Central memory CD8-positive, alpha-beta T cell (primary cell): ENCODE measurements at regions not wholly inside any gene's neighbourhood (a gene's known extent, or its start where the extent isn't known, plus 50 kb on each side); places are given as distances from the start of the nearest gene placed in this dataset.
"Not testable (repeated sequence)": the region's sequence is repeated elsewhere in the genome, so short reads cannot be mapped to it uniquely, and the experiment has no call there.

Source experiments
- ATAC-seq: fragments of 150-1000 bp; cut with Tn5 transposase; replicated peaks from 2 replicates; pipeline ENCODE4 v1.10.0; 2022; ENCODE audit warnings: mild to moderate bottlenecking, moderate FRiP score, moderate number of reproducible peaks; ENCODE audit not compliant: poor library complexity, severe bottlenecking; ENCODE audit errors: extremely low read depth
- DNase-seq, 2 donors: peaks; one replicate each; pipeline ENCODE4 v3.0.0; 2021; ENCODE audit warnings: low spot score in 2 of 2
- H3K27ac Mint-ChIP-seq: one replicate; pipeline ENCODE4 v1.8.0; 2022; ENCODE audit warnings: low read depth, mild to moderate bottlenecking, moderate library complexity, mixed read lengths
- H3K27me3 Mint-ChIP-seq: one replicate; pipeline ENCODE4 v1.8.0; 2022; ENCODE audit warnings: mixed read lengths
- H3K36me3 Mint-ChIP-seq: one replicate; pipeline ENCODE4 v1.8.0; 2022; ENCODE audit warnings: mild to moderate bottlenecking, moderate library complexity, mixed read lengths; ENCODE audit not compliant: insufficient read depth
- H3K4me1 Mint-ChIP-seq: one replicate; pipeline ENCODE4 v1.8.0; 2022; ENCODE audit warnings: mixed read lengths
- H3K4me3 Mint-ChIP-seq: one replicate; pipeline ENCODE4 v1.8.0; 2022; ENCODE audit warnings: mild to moderate bottlenecking, moderate library complexity, mixed read lengths
- H3K9me3 Mint-ChIP-seq: one replicate; pipeline ENCODE4 v1.8.0; 2022; ENCODE audit warnings: mixed read lengths

DNA sequence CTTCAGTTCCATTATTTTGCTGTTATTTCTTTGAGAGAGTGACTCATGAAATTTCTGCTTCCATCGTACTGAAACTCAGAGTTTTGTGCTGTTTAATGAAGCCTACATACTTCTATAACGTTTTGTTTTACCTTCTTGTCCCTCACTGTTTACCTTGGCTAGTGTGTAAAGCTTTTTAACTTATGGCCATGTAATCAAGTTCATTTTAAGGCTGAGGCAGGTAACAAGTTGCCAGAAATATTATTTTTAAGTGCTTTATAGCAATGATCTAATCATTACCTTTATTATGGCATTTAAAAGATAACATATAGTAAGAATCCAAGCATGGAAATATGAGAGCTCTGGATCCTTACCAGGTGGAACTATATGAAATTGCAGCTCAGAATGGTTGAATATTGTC, 102.3 kb upstream of the FAT1 start:
- no peaks in the 10 kb centered on the region for H3K4me1 Mint-ChIP-seq
- H3K36me3 Mint-ChIP-seq: no peaks in the 10 kb centered on the region
- H3K4me3 Mint-ChIP-seq: no peak overlapping the region
- DNase-seq (no peak), ATAC-seq (no peak)
- H3K27ac Mint-ChIP-seq: no peak overlapping the region
- H3K9me3 Mint-ChIP-seq: peaks cover 13% of the 10 kb centered on the region
- no peaks in the 10 kb centered on the region for H3K27me3 Mint-ChIP-seq

DNA sequence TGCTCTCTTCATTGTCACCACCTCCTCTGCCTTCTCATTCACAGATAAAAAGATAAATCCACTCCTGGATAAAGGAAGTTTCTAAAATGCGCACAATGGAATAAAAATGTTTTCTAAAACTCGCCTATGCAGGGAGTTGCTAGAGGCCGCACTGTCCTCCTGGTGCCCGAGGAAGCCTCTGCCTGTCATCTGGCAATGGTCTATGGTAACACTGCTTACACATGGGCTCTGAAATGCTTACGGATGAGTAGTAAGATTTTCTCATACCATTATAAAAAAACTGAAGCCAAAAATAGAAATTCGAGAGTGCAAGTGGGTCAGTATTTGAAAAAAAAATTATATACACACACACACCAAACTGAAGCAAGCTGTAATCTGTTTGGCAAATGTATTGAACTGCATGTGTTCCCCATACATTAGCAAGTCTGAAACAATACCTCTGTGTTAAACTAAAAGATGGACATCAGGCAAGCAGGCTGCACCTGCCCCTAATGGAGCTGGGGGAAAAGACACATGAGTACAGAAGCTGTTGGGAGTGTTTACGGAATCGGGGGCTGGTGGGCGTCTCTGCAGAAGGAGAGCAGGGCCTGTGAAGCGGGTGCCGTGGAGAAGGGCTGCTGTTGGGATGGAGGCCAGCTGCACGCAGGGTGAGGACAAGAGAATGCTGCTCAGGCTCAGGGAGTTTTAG, 103.3 kb upstream of the FAT1 start:
- Mint-ChIP-seq H3K9me3 (peaks cover 13% of the 10 kb centered on the region), H3K27me3 (no peaks in the 10 kb centered on the region), H3K4me3 (no peak overlapping the region), H3K27ac (no peak overlapping the region), H3K36me3 (no peaks in the 10 kb centered on the region), H3K4me1 (no peaks in the 10 kb centered on the region)
- ATAC-seq (no peak), DNase-seq (no peak)

DNA sequence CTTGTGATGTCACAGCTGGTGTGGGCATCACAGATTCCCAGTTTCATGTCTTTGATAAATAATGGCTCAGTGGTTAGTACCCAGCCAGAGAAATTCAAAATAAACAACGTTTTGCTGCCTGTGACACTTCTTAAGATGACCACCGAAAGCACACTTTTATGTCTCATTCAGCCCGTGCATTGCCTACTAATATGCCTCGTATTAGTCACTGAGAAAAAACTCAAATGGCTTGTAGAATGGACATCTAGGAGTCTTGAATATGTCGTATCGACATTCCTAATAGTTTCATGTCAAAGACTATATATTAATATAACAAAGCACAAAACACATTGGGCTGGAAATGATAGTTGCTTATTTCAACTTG, 103.9 kb upstream of the FAT1 start:
- peaks cover 13% of the 10 kb centered on the region for H3K9me3 Mint-ChIP-seq
- DNase-seq: no peak
- no peak overlapping the region for H3K27ac Mint-ChIP-seq
- H3K4me1 Mint-ChIP-seq: no peaks in the 10 kb centered on the region
- no peaks in the 10 kb centered on the region for H3K36me3 Mint-ChIP-seq
- ATAC-seq: no peak
- H3K4me3 Mint-ChIP-seq: no peak overlapping the region
- no peaks in the 10 kb centered on the region for H3K27me3 Mint-ChIP-seq

DNA sequence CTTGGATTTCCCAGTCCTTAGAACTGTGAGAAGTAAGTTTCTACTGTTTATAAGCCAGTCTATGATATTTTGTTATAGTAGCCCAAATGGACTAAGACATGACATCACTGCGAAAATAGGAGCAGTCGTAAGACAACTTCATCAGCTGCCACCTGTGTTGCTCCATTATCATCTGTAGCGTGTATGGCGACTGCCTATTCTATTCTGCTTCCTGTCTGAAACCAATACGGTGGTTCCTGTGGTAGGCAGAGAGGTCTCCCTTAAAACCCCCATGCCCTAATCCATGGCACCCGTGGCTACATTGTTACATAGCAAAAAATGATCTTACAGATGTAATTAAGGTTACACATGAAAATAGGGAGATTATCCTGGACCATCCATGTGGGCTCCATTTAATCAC, 105.4 kb upstream of the FAT1 start:
- H3K27ac Mint-ChIP-seq: no peak overlapping the region
- H3K36me3 Mint-ChIP-seq: no peaks in the 10 kb centered on the region
- ATAC-seq: no peak
- DNase-seq: no peak
- H3K4me3 Mint-ChIP-seq: no peak overlapping the region
- H3K4me1 Mint-ChIP-seq: no peaks in the 10 kb centered on the region
- H3K9me3 Mint-ChIP-seq: peaks cover 18% of the 10 kb centered on the region
- H3K27me3 Mint-ChIP-seq: no peaks in the 10 kb centered on the region

DNA sequence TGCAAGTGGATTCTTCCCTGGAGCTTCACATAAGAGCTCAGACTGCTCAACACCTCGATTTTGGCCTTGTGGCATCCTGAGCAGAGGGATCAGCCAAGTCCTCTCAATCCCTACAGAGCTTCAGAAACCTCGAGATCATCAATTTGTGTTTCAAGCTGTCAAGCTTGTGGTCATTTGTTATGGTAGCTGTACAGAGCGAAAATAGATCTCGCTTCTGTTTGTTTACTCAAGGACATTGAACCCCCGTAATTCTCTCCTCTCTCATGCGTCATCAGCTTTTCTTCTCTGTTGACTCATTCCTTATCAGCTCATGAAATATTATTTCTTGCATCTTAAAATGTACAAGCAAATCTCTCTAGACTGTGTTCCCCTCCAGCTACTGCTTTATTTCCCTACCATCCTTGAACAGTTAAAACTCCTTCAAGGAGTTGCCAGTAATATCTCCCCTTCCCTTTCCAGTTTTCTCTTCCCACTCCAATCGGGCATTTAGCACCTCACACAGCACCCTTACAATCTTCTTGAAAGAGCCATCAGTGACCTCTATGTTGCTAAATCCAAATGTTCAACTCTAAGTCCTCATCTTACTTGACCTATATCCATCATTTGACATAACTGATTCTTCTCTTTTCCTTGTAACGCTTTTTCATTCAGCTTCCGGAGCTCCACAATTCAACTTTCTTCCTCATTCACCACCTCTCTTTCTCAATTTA, 106.2 kb upstream of the FAT1 start:
- no peak for DNase-seq
- Mint-ChIP-seq H3K4me1 (no peaks in the 10 kb centered on the region), H3K27ac (no peak overlapping the region), H3K9me3 (peaks cover 18% of the 10 kb centered on the region), H3K27me3 (no peaks in the 10 kb centered on the region), H3K4me3 (no peak overlapping the region), H3K36me3 (no peaks in the 10 kb centered on the region)
- no peak for ATAC-seq

DNA sequence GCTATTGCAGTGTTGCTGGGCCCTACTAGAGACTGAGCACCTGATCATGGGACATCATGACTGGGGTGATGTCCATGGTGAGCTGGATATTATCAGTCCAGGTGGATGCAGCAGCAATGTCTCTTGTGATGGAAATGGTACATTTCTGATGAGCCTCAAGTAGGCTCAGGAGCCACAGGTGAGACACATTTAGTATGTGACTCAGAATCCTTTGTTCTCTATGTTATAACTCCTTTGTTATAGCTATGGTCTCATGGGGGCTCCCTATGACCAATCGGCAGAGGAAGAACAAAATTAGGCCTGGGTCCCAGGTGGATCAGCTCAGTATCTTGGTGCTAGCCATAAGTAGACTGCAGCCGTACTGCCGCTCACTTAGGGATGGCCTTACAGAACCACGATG, 107.9 kb upstream of the FAT1 start:
- no peaks in the 10 kb centered on the region for H3K27me3 Mint-ChIP-seq
- H3K27ac Mint-ChIP-seq: no peak overlapping the region
- DNase-seq (no peak), ATAC-seq (no peak)
- peaks cover 18% of the 10 kb centered on the region for H3K9me3 Mint-ChIP-seq
- H3K4me1 Mint-ChIP-seq: no peaks in the 10 kb centered on the region
- no peak overlapping the region for H3K4me3 Mint-ChIP-seq
- H3K36me3 Mint-ChIP-seq: no peaks in the 10 kb centered on the region

DNA sequence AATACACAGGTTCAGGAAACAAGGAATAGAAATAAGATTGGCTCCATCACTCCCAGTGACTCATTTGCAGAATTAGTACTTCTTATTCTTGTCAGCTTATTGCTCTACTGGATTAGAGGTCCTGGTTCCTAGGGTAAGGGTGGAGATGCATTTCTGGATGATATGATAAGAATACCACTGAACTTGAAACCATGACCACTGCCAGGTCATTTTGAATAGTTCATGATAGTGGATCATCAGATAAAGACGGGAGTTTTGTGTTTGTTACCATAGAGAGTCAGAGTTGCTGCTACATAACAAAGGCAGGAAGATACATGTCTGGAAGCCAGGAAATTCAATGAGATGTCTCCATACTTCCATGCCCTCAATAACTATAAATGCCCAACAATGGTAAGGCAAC, 109.2 kb upstream of the FAT1 start:
- Mint-ChIP-seq H3K27ac (no peak overlapping the region), H3K4me1 (no peaks in the 10 kb centered on the region), H3K27me3 (no peaks in the 10 kb centered on the region), H3K9me3 (peaks cover 13% of the 10 kb centered on the region), H3K36me3 (no peaks in the 10 kb centered on the region), H3K4me3 (no peak overlapping the region)
- ATAC-seq (no peak), DNase-seq (no peak)

DNA sequence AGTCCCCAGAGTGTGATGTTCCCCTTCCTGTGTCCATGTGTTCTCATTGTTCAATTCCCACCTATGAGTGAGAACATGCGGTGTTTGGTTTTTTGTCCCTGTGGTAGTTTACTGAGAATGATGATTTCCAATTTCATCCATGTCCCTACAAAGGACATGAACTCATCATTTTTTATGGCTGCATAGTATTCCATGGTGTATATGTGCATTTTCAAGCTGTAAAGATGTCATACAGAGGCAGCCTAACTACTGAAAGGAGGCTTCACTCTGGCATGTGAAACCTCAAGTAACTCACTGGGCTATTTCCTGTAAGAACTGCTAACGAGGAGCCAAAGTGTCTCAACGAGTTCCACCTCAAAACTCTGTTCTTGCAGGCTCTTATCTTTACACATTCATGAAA, 113.8 kb upstream of the FAT1 start:
- not testable (repeated sequence) for DNase-seq, H3K4me3 Mint-ChIP-seq, H3K4me1 Mint-ChIP-seq, H3K27ac Mint-ChIP-seq, H3K36me3 Mint-ChIP-seq, H3K27me3 Mint-ChIP-seq, ATAC-seq
- peaks cover 11% of the 10 kb centered on the region for H3K9me3 Mint-ChIP-seq

DNA sequence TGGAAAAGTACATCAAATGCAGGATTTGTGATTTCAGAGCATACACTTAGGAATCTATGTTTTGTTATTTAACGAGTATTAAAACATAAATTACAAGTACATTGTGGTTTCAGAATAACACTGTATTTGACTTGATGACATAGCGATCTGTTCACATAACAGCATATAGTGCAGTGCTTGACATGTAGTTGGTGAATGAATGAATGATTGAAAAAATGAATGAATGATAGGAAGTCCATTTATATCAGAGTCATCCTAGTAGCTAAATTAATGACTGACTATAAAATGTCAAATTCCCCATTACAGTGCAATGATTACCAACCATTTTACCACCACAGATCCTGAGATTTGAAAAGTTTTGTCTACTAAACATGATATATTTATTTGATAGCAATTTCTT, 114.6 kb upstream of the FAT1 start:
- no peak overlapping the region for H3K27ac Mint-ChIP-seq
- H3K27me3 Mint-ChIP-seq: no peaks in the 10 kb centered on the region
- no peaks in the 10 kb centered on the region for H3K4me1 Mint-ChIP-seq
- peaks cover 11% of the 10 kb centered on the region for H3K9me3 Mint-ChIP-seq
- no peak for DNase-seq
- no peak for ATAC-seq
- H3K36me3 Mint-ChIP-seq: no peaks in the 10 kb centered on the region
- no peak overlapping the region for H3K4me3 Mint-ChIP-seq

DNA sequence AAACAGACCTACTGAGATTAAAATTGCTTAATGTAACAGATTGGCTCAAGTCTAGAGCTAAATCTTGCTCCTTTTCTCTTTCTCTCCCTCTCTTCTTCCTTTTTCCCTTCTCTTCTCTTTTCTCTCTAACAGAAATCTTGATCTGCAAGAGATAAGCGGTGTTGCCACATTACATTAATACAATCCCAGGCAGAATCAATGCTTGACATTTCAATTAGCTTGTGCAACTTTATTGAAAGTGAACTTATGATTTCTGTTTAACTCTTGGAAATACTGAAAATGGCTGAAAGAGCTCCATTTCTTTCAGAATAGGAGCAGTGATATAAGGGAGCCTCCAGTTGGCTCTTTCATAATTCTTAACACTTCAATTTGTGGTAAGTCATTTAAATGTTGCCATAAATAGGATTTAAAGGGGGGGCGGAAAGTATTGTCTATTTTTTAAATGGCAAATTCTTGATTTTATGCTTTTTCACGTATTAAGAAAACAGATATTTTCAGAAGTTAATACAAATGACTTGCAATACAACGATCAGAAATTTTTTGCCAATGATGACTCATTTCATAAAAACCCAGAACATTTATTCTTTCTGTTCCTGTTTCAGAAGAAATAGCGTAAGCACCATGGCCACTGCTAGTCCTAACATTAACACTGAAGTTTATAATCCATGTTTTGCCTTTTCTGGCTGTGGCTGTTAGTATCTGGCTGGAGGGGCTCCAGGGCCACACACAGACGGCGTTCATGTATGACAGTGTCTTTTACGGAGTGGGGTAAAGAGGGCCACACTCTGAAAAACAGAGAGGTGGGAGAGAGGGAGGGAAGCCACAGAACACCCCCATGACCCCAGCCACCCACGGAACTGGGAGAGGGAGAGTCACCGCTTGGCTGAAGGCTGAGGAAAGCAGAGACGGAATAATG, 115.7 kb upstream of the FAT1 start:
- Mint-ChIP-seq H3K27me3 (no peaks in the 10 kb centered on the region), H3K27ac (no peak overlapping the region), H3K4me1 (no peaks in the 10 kb centered on the region), H3K9me3 (peaks cover 11% of the 10 kb centered on the region), H3K4me3 (no peak overlapping the region), H3K36me3 (no peaks in the 10 kb centered on the region)
- ATAC-seq: no peak
- DNase-seq: no peak

DNA sequence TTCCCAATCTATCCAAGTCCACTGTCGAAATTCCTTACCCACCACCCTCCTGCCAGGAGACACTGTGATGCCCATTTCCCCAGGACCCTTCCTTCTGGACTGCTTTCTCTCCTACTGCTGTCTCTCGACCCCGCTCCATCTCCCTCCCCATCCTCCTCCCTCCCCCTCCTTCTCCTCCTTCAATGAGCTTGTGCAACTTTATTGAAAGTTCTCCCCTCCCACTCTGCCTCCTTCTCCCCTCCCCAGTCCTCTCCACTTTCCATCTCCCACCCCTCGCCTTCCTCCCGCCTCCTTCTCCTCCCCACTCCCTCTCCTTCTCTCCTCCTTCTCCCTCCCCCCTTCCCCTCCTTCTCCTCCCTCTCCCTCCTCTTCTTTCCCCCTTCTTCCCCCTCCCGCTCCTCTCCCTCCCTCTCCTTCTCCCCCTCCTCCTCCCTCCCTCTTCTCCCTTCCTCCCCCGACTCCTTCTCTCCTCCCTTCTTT, 116.6 kb upstream of the FAT1 start:
- H3K27me3 Mint-ChIP-seq: no peaks in the 10 kb centered on the region
- no peaks in the 10 kb centered on the region for H3K4me1 Mint-ChIP-seq
- H3K36me3 Mint-ChIP-seq: no peaks in the 10 kb centered on the region
- ATAC-seq (no peak), DNase-seq (no peak)
- no peak overlapping the region for H3K4me3 Mint-ChIP-seq
- no peak overlapping the region for H3K27ac Mint-ChIP-seq
- H3K9me3 Mint-ChIP-seq: peaks cover 11% of the 10 kb centered on the region

DNA sequence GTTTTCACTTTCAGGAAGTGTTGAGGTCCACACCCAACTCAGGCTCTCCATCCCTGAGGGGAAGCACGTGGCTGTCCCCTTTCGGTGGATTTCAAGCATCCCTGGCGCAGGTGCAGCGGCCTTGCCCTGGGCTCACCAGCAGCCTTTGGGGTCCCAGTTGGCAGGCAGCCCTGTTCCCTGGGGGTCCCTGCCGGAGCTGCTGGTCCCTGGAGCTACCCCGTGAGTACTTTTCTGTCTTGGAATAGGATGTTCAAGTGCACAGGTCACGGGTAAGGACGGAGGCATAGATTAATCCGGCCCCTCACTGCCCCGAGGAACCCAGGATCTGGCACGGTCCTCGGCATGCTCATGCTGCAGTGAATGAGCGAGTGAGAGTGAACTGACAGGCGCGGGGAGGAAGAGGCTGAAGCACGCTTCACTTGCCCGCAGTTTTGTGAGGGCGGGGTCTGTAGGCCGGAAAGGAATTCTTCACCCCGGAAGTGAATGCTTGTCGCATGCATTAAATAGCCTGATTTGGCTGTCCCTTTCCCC, 117.2 kb upstream of the FAT1 start:
- Mint-ChIP-seq H3K4me1 (no peaks in the 10 kb centered on the region), H3K36me3 (no peaks in the 10 kb centered on the region), H3K9me3 (peaks cover 11% of the 10 kb centered on the region), H3K4me3 (no peak overlapping the region), H3K27me3 (no peaks in the 10 kb centered on the region), H3K27ac (no peak overlapping the region)
- no peak for ATAC-seq
- DNase-seq: no peak
